ENCODE measurements at regions not wholly inside any gene's neighbourhood (a gene's known extent, or its start where the extent isn't known, plus 50 kb on each side); places are given as distances from the start of the nearest gene placed in this dataset.

- no peak for TF ChIP-seq CTCF (conservative IDR thresholded peaks at IDR 0.05; ENCODE audit: low read depth, low read length)
- no peak for TF ChIP-seq EZH2 (IDR thresholded peaks at IDR 0.05; ENCODE audit: borderline replicate concordance, low read depth, low read length, poor library complexity, severe bottlenecking)
Observed at GRCh38 chr3:18901571-18901970, 246.7 kb upstream of the KCNH8 start.
